CD14-positive monocyte (primary cell): ENCODE measurements at regions not wholly inside any gene's neighbourhood (a gene's known extent, or its start where the extent isn't known, plus 50 kb on each side); places are given as distances from the start of the nearest gene placed in this dataset.

Experiments used
- DNase-seq, 3 donors: peaks; one replicate each; pipeline ENCODE4 v3.0.0-alpha.2; 2011 to 2022
- H2AFZ ChIP-seq: 2 replicates; pipeline ENCODE4 v1.6.0; 2012; ENCODE audit warnings: mild to moderate bottlenecking, low read depth, low read length, inconsistent platforms; ENCODE audit not compliant: insufficient read depth, poor library complexity, severe bottlenecking
- H3K27ac ChIP-seq, 2 donors: 1 replicate in 1 of 2; 2 replicates in 1 of 2; pipeline ENCODE4 v1.5.1; 2012 to 2013; ENCODE audit warnings: low read length in 2 of 2, control low read depth in 1 of 2, inconsistent platforms in 1 of 2, low read depth in 1 of 2, mild to moderate bottlenecking in 1 of 2
- H3K27me3 ChIP-seq, 2 donors: one replicate each; pipeline versions ENCODE4 v1.6.0 to v1.6.1; 2011 to 2013; ENCODE audit warnings: low read length in 2 of 2; ENCODE audit not compliant: control insufficient read depth in 2 of 2, insufficient read depth in 2 of 2
- H3K36me3 ChIP-seq, 2 donors: replicated peaks in 1 of 2; 1 replicate in 1 of 2; 2 replicates in 1 of 2; pipeline versions ENCODE4 v1.5.1 to v1.6.1; 2012 to 2013; ENCODE audit warnings: low read length in 2 of 2, control low read depth in 1 of 2, inconsistent platforms in 1 of 2, mild to moderate bottlenecking in 1 of 2; ENCODE audit not compliant: insufficient read depth in 2 of 2, control insufficient read depth in 1 of 2
- H3K4me1 ChIP-seq, 2 donors: 1 replicate in 1 of 2; 2 replicates in 1 of 2; pipeline versions ENCODE4 v1.5.1 to v1.6.1; 2012 to 2013; ENCODE audit warnings: low read length in 2 of 2, control low read depth in 1 of 2, inconsistent platforms in 1 of 2, mild to moderate bottlenecking in 1 of 2, moderate library complexity in 1 of 2; ENCODE audit not compliant: insufficient read depth in 2 of 2, control insufficient read depth in 1 of 2
- H3K4me2 ChIP-seq: replicated peaks from 2 replicates; pipeline ENCODE3; 2012; ENCODE audit warnings: low read length, moderate library complexity, mild to moderate bottlenecking; ENCODE audit not compliant: poor library complexity, severe bottlenecking; ENCODE audit errors: extremely low read depth
- H3K4me3 ChIP-seq, 3 experiments: fragments of 200-600 bp in 1 of 3; sonication (generic) in 1 of 3; replicated peaks in 1 of 3; 1 replicate in 2 of 3; 2 replicates in 1 of 3; pipeline ENCODE4 v1.5.1; 2011 to 2013; ENCODE audit warnings: low read length in 3 of 3, mild to moderate bottlenecking in 3 of 3, control low read depth in 2 of 3, low read depth in 2 of 3, inconsistent platforms in 1 of 3, moderate library complexity in 1 of 3
- H3K79me2 ChIP-seq: 2 replicates; pipeline ENCODE4 v1.6.0; 2012; ENCODE audit warnings: mild to moderate bottlenecking, control low read depth, inconsistent platforms, low read length, moderate library complexity; ENCODE audit not compliant: insufficient read depth
- H3K9ac ChIP-seq: 2 replicates; pipeline ENCODE4 v1.6.0; 2017; ENCODE audit warnings: low read length, mild to moderate bottlenecking; ENCODE audit not compliant: insufficient read depth, poor library complexity, severe bottlenecking
- H3K9me3 ChIP-seq, 2 donors: replicated peaks in 1 of 2; 1 replicate in 1 of 2; 2 replicates in 1 of 2; pipeline versions ENCODE4 v1.5.1 to v1.6.1; 2012 to 2013; ENCODE audit warnings: low read length in 2 of 2, control low read depth in 1 of 2; ENCODE audit not compliant: control insufficient read depth in 1 of 2, insufficient read depth in 1 of 2
- H4K20me1 ChIP-seq: 2 replicates; pipeline ENCODE4 v1.6.0; 2012; ENCODE audit warnings: mild to moderate bottlenecking, low read length, control low read depth, moderate library complexity; ENCODE audit not compliant: insufficient read depth
- H3K27ac Mint-ChIP-seq, 7 donors: one replicate each; pipeline ENCODE4 v1.8.0; 2020; ENCODE audit warnings: mild to moderate bottlenecking in 7 of 7, mixed read lengths in 7 of 7, moderate library complexity in 6 of 7, inconsistent platforms in 2 of 7
- H3K27me3 Mint-ChIP-seq, 3 donors: one replicate each; pipeline ENCODE4 v1.8.0; 2021 to 2022; ENCODE audit warnings: low read depth in 3 of 3, mild to moderate bottlenecking in 3 of 3, mixed read lengths in 3 of 3, moderate library complexity in 3 of 3, inconsistent platforms in 1 of 3
- H3K36me3 Mint-ChIP-seq, 2 donors: one replicate each; pipeline ENCODE4 v1.8.0; 2020; ENCODE audit warnings: mixed read lengths in 2 of 2, inconsistent platforms in 1 of 2, mild to moderate bottlenecking in 1 of 2
- H3K4me1 Mint-ChIP-seq: one replicate; pipeline ENCODE4 v1.8.0; 2020; ENCODE audit warnings: mild to moderate bottlenecking, mixed read lengths
- H3K4me3 Mint-ChIP-seq, 2 donors: one replicate each; pipeline ENCODE4 v1.8.0; 2020; ENCODE audit warnings: mild to moderate bottlenecking in 2 of 2, mixed read lengths in 2 of 2, moderate library complexity in 1 of 2
- H3K9me3 Mint-ChIP-seq, 7 donors: one replicate each; pipeline ENCODE4 v1.8.0; 2020 to 2022; ENCODE audit warnings: mixed read lengths in 7 of 7, mild to moderate bottlenecking in 6 of 7, moderate library complexity in 6 of 7, inconsistent platforms in 2 of 7
- CTCF ChIP-seq: fragments of 200-600 bp; IDR thresholded peaks from one replicate; pipeline ENCODE4 v1.8.0; 2022; ENCODE audit warnings: antibody characterized with exemption, mild to moderate bottlenecking
- WGBS: methylation state at CpG from one replicate; pipeline ENCODE4 v1.1.5; 2013; ENCODE audit warnings: missing lambda C conversion rate; ENCODE audit not compliant: insufficient coverage; 5-methylcytosine and 5-hydroxymethylcytosine counted together
- intact Hi-C, 2 donors: fragments of 100-400 bp; cut with micrococcal nuclease; formaldehyde crosslinking; loops; one replicate each; pipeline versions ENCODE4 v1.15.0 to v1.15.1; 2023

DNA sequence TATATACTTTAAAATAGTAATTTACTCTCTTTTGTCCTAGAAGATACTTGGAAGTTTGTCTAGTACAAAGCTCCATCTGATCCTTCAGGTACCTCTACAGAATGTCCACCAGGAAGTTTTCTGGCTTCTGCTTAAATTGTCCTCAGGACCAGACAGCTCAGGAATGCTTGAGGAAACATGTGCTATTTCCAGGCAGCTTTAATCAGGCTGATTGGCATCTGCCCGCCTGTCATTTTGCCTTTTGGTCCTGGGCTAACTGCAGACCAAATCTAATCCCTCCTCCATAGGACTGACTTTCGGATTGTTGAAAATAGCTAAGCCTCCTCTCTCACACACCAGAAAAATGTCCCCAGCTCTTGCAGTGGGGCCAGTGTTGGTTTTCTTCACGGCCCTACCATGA, 113.4 kb upstream of the RGMA start:
- Histone ChIP-seq H3K4me2 (no peak overlapping the region), H3K9me3 (peaks cover 3 to 15% of the 10 kb centered on the region in 2 donors), H3K9ac (no peak overlapping the region), H3K79me2 (no peaks in the 10 kb centered on the region), H3K4me1 (no peaks in the 10 kb centered on the region), H3K4me3 (no peak overlapping the region), H3K27me3 (no peaks in the 10 kb centered on the region), H3K36me3 (no peaks in the 10 kb centered on the region), H2AFZ (no peak overlapping the region), H3K27ac (no peak overlapping the region), H4K20me1 (no peaks in the 10 kb centered on the region)
- H3K36me3 Mint-ChIP-seq = peaks cover 0 to 2% of the 10 kb centered on the region in 2 donors
- intact Hi-C loops = no loop called here
- no peak overlapping the region for H3K27ac Mint-ChIP-seq
- WGBS = 88% methylated on average over 1 of the region's 3 CpGs
- no peak for DNase-seq
- H3K4me1 Mint-ChIP-seq = no peaks in the 10 kb centered on the region
- TF ChIP-seq CTCF = no peak
- peaks cover 7 to 14% (median 12%) of the 10 kb centered on the region in 3 donors for H3K27me3 Mint-ChIP-seq
- H3K4me3 Mint-ChIP-seq = no peak overlapping the region
- H3K9me3 Mint-ChIP-seq = peaks cover 0 to 15% (median 8%) of the 10 kb centered on the region in 7 donors

- intact Hi-C loops = no loop called here
Observed at GRCh38 chr15:93201940-93202339, 112.9 kb upstream of the RGMA start.

More at GRCh38 chr15:93201940-93202339, 112.9 kb upstream of the RGMA start:
- no peak for TF ChIP-seq CTCF
- Histone ChIP-seq H3K36me3 (no peaks in the 10 kb centered on the region), H3K27ac (no peak overlapping the region), H2AFZ (no peak overlapping the region), H3K9me3 (peaks cover 3 to 15% of the 10 kb centered on the region in 2 donors), H3K4me2 (no peak overlapping the region), H3K79me2 (no peaks in the 10 kb centered on the region), H4K20me1 (no peaks in the 10 kb centered on the region), H3K27me3 (no peaks in the 10 kb centered on the region), H3K4me1 (no peaks in the 10 kb centered on the region), H3K9ac (no peak overlapping the region), H3K4me3 (no peak overlapping the region)
- Mint-ChIP-seq H3K4me3 (no peak overlapping the region), H3K27me3 (peaks cover 5 to 15% (median 12%) of the 10 kb centered on the region in 3 donors), H3K36me3 (peaks cover 0 to 2% of the 10 kb centered on the region in 2 donors), H3K4me1 (no peaks in the 10 kb centered on the region), H3K27ac (no peak overlapping the region), H3K9me3 (peaks cover 0 to 17% (median 9%) of the 10 kb centered on the region in 7 donors)
- 100% methylated on average over 2 of the region's 4 CpGs for WGBS
- no peak for DNase-seq
